HG03354 (cell line): ENCODE measurements at regions not wholly inside any gene's neighbourhood (a gene's known extent, or its start where the extent isn't known, plus 50 kb on each side); places are given as distances from the start of the nearest gene placed in this dataset.
"Not testable (repeated sequence)": the region's sequence is repeated elsewhere in the genome, so short reads cannot be mapped to it uniquely, and the experiment has no call there.

Experiments
- ATAC-seq: cut with Tn5 transposase; IDR thresholded peaks from one replicate; pipeline ENCODE4 v1.9.1; 2021; ENCODE audit warnings: mild to moderate bottlenecking; ENCODE audit not compliant: unreplicated experiment, poor library complexity, severe bottlenecking

DNA sequence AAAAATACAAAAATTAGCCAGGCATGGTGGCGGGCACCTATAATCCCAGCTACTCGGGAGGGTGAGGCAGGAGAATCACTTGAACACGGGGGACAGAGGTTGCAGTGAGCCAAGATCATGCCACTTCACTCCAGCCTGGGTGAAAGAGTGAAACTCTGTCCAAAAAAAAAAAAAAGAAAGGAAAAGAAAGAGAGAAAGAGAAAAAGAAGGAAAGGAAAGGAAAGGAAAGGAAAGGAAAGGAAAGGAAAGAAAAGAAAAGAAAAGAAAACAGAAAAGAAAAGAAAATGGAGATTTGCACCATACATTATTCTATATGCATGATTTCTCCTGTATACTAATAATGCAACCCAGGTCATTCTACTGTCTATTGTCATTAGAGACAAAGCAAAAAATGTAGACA is 421.5 kb downstream of the PCDH19 start:
- not testable (repeated sequence) for ATAC-seq

GRCh38 chrX:99973572-99974226 is 436.4 kb downstream of the PCDH19 start:
- no peak for ATAC-seq

DNA sequence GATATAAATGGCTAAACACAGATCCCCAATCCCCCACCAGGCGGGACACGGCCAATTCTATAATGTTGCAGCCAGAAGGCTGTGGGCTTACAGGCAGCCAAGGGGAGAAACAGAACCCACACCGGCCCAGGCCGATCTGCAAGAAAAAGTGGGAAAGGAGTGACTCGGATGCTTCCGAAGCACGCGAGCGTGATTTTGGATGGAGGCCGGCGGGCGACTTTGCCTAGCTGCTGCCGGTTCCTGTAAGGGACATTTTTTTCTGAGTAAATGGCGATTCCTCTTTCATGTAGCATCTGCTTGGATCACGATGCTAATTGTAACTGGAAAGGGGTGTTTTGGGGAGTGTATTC is 470.2 kb downstream of the PCDH19 start:
- ATAC-seq: no peak

DNA sequence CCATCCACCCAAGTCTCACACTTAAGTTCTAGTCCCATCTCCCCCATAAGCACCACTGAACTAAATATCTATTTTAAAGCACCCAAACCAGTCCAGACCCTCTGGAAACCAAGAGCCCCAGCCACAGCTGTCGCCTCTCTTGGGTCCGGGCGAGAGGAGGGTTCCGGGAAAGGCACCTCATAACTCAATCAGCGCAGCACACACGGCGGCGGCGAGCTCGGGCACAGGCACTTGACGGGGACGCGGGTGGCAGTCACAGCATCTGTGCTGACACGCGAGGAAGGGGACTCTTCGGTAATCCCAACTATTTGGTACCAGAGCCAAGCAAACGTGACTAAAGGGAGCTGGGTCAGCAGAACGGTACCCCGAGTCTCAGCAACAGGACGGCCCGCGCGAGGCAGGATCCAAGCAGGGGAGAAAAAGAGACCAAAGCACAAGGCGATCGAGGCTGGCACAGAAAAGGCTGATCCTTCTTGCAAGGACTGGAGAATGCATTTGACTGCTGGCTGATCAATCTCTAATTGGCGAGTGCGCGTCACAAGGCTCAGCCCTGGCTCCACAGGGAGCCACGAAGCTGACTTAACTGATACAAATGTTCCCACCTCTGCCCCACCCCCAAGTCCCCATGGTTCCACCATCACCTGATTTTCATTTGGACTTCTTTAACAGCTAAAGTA is 470.7 kb downstream of the PCDH19 start:
- not testable (repeated sequence) for ATAC-seq

- no peak for ATAC-seq
Measured at GRCh38 chrX:99938464-99938863, 471.6 kb downstream of the PCDH19 start.

GRCh38 chrX:99933865-99934264 is 476.2 kb downstream of the PCDH19 start:
- no peak for ATAC-seq

- ATAC-seq: no peak
Measured at GRCh38 chrX:99914635-99915034, 495.4 kb downstream of the PCDH19 start.

DNA sequence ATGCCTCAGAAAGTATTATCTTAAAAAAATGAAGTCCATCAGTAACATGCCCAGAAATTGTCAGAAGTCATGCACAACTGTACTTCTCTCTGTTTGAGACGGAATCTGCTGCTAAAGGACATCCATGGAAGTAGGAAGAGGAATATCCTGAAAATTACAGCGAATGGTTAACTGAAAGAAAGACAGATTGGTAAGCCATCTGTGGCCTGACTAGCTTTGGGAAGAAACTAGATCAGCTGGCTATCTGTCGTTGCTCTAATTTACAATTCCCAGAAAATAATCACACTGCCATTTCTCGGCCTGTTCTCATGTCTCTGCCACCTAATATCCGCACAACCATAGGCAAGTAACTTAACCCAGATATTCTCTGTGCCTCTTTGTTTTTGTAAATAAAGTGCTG is 496.5 kb downstream of the PCDH19 start:
- ATAC-seq: no peak

DNA sequence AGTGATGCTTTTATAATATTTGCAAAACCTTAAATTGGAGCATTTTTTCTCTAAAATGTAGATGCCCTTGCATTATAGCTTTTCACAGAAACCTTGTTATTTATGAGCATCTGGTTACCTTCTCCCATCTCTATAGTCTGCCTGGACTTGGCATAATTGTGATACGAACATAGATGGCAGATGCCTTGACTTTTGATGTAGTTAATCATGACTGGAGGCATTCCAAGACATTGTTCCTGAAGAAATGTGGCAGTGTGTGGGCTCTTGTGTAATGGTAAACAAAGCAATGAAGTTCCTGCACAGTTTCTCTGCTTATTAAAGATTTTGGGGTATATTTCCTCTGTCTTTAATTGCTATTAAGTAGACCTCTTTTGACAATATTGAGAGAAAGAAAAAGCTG is 500.1 kb downstream of the PCDH19 start:
- ATAC-seq: no peak

DNA sequence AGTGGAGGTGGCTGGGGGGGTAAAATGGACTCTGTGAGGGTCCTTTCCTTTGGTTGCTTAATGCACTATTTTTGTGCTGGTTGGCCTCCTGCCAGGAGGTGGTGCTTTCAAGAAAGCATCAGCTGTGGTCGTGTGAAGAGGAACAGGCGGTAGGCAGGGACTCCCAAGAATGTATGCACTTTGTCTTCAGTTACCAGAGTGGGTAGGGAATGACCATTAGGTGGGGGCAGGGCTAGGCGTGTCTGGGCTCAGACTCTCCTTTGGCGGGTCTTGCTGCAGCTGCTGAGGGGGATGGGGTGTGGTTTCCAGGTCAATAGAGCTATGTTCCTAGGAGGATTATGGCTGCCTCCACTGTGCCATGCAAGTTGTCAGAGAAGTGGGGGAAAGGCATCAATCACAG is 509.0 kb downstream of the PCDH19 start:
- ATAC-seq: no peak

GRCh38 chrX:99887918-99888317 is 522.2 kb downstream of the PCDH19 start:
- no peak for ATAC-seq

GRCh38 chrX:99857455-99857854 is 552.6 kb downstream of the PCDH19 start:
- ATAC-seq: no peak

DNA sequence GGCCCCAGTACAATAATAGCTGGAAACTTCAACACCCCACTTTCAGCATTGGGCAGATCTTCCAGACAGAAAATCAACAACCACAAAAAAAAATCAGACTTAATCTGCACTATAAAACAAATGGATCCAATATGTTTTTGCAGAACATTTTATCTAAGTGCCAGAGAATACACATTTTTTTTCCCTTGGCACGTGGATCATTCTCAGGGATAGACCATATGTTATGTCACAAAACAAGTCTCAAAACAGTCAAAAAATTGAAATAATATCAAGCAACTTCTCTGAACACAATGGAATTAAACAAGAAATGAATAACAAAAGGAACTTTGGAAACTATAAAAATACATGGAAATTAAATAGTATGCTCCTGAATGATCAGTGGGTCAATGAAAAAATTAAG is 576.3 kb downstream of the PCDH19 start:
- no peak for ATAC-seq

DNA sequence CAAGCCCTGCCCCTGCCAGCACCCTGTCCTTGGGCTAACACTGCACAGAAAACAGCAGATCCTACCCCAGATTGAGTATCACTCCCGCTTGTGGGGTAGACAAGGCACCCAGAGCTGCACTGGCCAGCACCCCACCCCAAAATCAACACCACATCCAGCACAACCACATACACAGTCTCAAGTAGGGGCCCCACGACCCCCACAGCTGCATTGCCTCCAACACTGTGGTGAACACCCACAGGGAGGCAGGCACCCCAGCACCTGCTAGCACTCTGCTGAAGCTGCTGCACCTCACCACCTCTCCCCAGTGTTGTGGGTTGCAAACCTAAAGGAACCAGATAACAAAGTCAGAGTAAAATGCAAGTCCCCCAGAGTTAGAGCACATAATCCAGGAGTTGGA is 589.9 kb downstream of the PCDH19 start:
- no peak for ATAC-seq

DNA sequence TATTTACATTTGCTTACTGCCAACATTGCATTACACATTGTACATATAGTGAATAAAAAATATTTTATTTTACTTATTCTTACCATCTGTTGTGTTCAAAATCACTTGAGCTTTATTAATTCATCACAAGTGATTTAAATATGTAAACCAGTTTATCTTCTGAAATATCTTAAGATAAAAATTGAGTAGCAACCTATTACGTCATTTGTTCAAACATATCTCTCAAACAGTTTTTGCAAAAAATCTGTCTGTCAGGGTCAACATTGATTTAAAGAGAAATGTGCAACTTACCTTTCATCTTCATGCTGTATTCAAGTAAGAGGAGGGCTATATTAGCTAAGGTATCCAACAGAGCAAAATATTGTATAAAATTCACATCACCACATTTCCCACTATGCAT is 610.1 kb downstream of the PCDH19 start:
- ATAC-seq: no peak

DNA sequence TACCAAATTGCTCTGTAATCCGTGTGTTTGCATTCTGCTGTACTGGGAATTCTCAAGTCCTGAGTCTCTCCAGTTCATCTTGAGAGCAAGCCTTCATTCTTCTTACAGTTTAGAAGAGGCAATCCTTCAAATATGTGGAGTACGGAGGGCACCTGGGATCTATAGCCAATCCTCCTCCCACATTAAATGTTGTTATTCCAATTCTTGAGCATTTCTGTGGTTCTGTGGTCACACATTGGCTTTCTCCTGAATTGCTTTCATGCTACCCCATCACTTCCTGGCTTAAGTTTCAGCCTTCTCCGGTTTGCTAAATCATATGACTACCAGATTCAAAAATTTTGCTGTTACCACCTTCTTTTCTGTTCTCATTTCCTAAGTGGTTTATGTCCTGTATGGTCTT is 611.1 kb downstream of the PCDH19 start:
- no peak for ATAC-seq

GRCh38 chrX:99795495-99795894 is 614.6 kb downstream of the PCDH19 start:
- no peak for ATAC-seq

GRCh38 chrX:99782516-99783040 is 627.5 kb downstream of the PCDH19 start:
- no peak for ATAC-seq

- ATAC-seq: no peak
Measured at GRCh38 chrX:99777912-99778311, 632.2 kb downstream of the PCDH19 start.

DNA sequence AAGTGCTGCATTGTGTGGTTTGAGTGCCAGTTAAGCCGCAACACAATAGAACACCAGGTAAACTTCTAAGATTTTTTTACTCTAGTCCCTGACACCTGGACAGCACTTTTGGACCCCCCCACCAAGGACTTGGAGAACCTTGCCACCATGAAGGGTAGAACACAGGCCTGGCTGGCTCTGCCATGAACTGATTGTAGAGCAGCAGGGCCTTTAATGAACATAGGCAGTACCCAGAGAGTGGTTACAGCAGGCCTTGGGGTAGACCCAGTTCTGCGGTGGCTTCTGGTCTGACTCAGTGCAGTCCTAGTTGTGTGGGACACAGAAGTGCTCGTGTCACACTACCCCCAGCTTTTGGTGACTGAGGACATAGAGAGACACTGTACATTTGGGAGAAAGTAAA is 648.3 kb downstream of the PCDH19 start:
- ATAC-seq: no peak

- ATAC-seq: no peak
Measured at GRCh38 chrX:99752776-99753175, 657.3 kb downstream of the PCDH19 start.

GRCh38 chrX:99750721-99751120 is 659.4 kb downstream of the PCDH19 start:
- no peak for ATAC-seq
